CD4-positive, alpha-beta memory T cell (primary cell): ENCODE measurements at regions not wholly inside any gene's neighbourhood (a gene's known extent, or its start where the extent isn't known, plus 50 kb on each side); places are given as distances from the start of the nearest gene placed in this dataset.
"Not testable (repeated sequence)": the region's sequence is repeated elsewhere in the genome, so short reads cannot be mapped to it uniquely, and the experiment has no call there.

ENCODE experiments used
- CTCF ChIA-PET: fragments of 350-600 bp; sonication (Branson Sonifier 250); formaldehyde crosslinking; loops from one replicate; lab custom pipeline; 2021; ENCODE audit warnings: inconsistent platforms; ENCODE audit not compliant: partially characterized antibody; lab: Charles Lee
- POLR2A ChIA-PET: fragments of 350-600 bp; sonication (Branson Sonifier 250); formaldehyde crosslinking; loops from one replicate; lab custom pipeline; 2021; ENCODE audit not compliant: partially characterized antibody; lab: Charles Lee
- DNase-seq, 5 donors: peaks; one replicate each; pipeline versions ENCODE4 v3.0.0 to v3.0.0-alpha.2; 2020 to 2022; ENCODE audit warnings: mixed read lengths in 1 of 5
- H3K27ac ChIP-seq: one replicate; pipeline ENCODE4 v1.7.0; 2013; ENCODE audit warnings: low read depth, low read length
- H3K27me3 ChIP-seq: 2 replicates; pipeline ENCODE4 v1.7.0; 2013; ENCODE audit warnings: mild to moderate bottlenecking, low read length, moderate library complexity; ENCODE audit not compliant: insufficient read depth
- H3K36me3 ChIP-seq: 2 replicates; pipeline ENCODE4 v1.7.0; 2013; ENCODE audit warnings: mild to moderate bottlenecking, low read length, moderate library complexity; ENCODE audit not compliant: insufficient read depth
- H3K4me1 ChIP-seq: 2 replicates; pipeline ENCODE4 v1.7.0; 2013; ENCODE audit warnings: mild to moderate bottlenecking, low read length, moderate library complexity; ENCODE audit not compliant: insufficient read depth
- H3K4me3 ChIP-seq, 2 donors: one replicate each; pipeline ENCODE4 v1.7.0; 2013; ENCODE audit warnings: low read length in 2 of 2, mild to moderate bottlenecking in 1 of 2
- H3K9me3 ChIP-seq, 2 donors: one replicate each; pipeline ENCODE4 v1.7.0; 2013; ENCODE audit warnings: low read length in 2 of 2, control low read depth in 1 of 2; ENCODE audit not compliant: control insufficient read depth in 1 of 2
- H3K27ac Mint-ChIP-seq, 7 donors: one replicate each; pipeline ENCODE4 v1.8.0; 2020 to 2021; ENCODE audit warnings: mixed read lengths in 7 of 7, mild to moderate bottlenecking in 6 of 7, inconsistent platforms in 3 of 7, moderate library complexity in 3 of 7
- H3K27me3 Mint-ChIP-seq, 2 donors: one replicate each; pipeline ENCODE4 v1.8.0; 2020 to 2021; ENCODE audit warnings: mixed read lengths in 2 of 2
- H3K36me3 Mint-ChIP-seq, 2 donors: one replicate each; pipeline ENCODE4 v1.8.0; 2020 to 2021; ENCODE audit warnings: mixed read lengths in 2 of 2, inconsistent platforms in 1 of 2, mild to moderate bottlenecking in 1 of 2
- H3K4me1 Mint-ChIP-seq, 4 donors: one replicate each; pipeline ENCODE4 v1.8.0; 2020 to 2021; ENCODE audit warnings: mixed read lengths in 4 of 4, mild to moderate bottlenecking in 1 of 4
- H3K4me3 Mint-ChIP-seq, 8 donors: one replicate each; pipeline ENCODE4 v1.8.0; 2020 to 2021; ENCODE audit warnings: mixed read lengths in 8 of 8, mild to moderate bottlenecking in 7 of 8, moderate library complexity in 6 of 8, inconsistent platforms in 3 of 8
- H3K9me3 Mint-ChIP-seq, 8 donors: one replicate each; pipeline ENCODE4 v1.8.0; 2020 to 2021; ENCODE audit warnings: mixed read lengths in 8 of 8, mild to moderate bottlenecking in 5 of 8, inconsistent platforms in 3 of 8, moderate library complexity in 1 of 8
- intact Hi-C: fragments of 100-400 bp; cut with micrococcal nuclease; formaldehyde crosslinking; loops from one replicate; pipeline ENCODE4 v1.15.1; 2023

- POLR2A ChIA-PET, result no interaction called here
- CTCF ChIA-PET, result no interaction called here
Measured at GRCh38 chr13:91052876-91053275, 294.6 kb upstream of the MIR17HG start.

GRCh38 chr13:91053318-91054065 lies 294.0 kb upstream of the MIR17HG start:
- no peak for DNase-seq
- peaks cover 2 to 15% (median 3%) of the 10 kb centered on the region in 8 donors for H3K9me3 Mint-ChIP-seq
- no peak overlapping the region for H3K27ac ChIP-seq
- ChIA-PET CTCF (no interaction called here), POLR2A (no interaction called here)
- no peak overlapping the region for H3K4me3 ChIP-seq
- H3K9me3 ChIP-seq, result peaks cover 0 to 4% of the 10 kb centered on the region in 2 donors
- H3K27me3 Mint-ChIP-seq, result no peaks in the 10 kb centered on the region
- H3K4me3 Mint-ChIP-seq, result no peak overlapping the region
- H3K4me1 ChIP-seq, result no peaks in the 10 kb centered on the region
- H3K27ac Mint-ChIP-seq, result no peak overlapping the region
- no peaks in the 10 kb centered on the region for H3K27me3 ChIP-seq
- H3K36me3 ChIP-seq, result no peaks in the 10 kb centered on the region
- intact Hi-C loops, result no loop called here
- no peaks in the 10 kb centered on the region for H3K4me1 Mint-ChIP-seq
- H3K36me3 Mint-ChIP-seq, result no peaks in the 10 kb centered on the region

More at GRCh38 chr13:91052876-91053275, 294.6 kb upstream of the MIR17HG start:
- Mint-ChIP-seq H3K4me3 (no peak overlapping the region), H3K36me3 (no peaks in the 10 kb centered on the region), H3K27ac (no peak overlapping the region), H3K4me1 (no peaks in the 10 kb centered on the region), H3K27me3 (no peaks in the 10 kb centered on the region), H3K9me3 (peaks cover 2 to 11% (median 3%) of the 10 kb centered on the region in 8 donors)
- no peak for DNase-seq
- H3K36me3 ChIP-seq, result no peaks in the 10 kb centered on the region
- no peak overlapping the region for H3K4me3 ChIP-seq
- H3K27me3 ChIP-seq, result no peaks in the 10 kb centered on the region
- H3K4me1 ChIP-seq, result no peaks in the 10 kb centered on the region
- intact Hi-C loops, result no loop called here
- H3K9me3 ChIP-seq, result no peaks in the 10 kb centered on the region
- H3K27ac ChIP-seq, result no peak overlapping the region

- Histone ChIP-seq H3K36me3 (no peaks in the 10 kb centered on the region), H3K4me3 (no peak overlapping the region), H3K27me3 (no peaks in the 10 kb centered on the region), H3K27ac (no peak overlapping the region), H3K9me3 (peaks cover 0 to 4% of the 10 kb centered on the region in 2 donors), H3K4me1 (no peaks in the 10 kb centered on the region)
- H3K4me3 Mint-ChIP-seq, result no peak overlapping the region
- CTCF ChIA-PET, result no interaction called here
- no peaks in the 10 kb centered on the region for H3K4me1 Mint-ChIP-seq
- intact Hi-C loops, result no loop called here
- DNase-seq, result no peak
- POLR2A ChIA-PET, result no interaction called here
- no peaks in the 10 kb centered on the region for H3K36me3 Mint-ChIP-seq
- H3K9me3 Mint-ChIP-seq, result peaks cover 2 to 14% (median 6%) of the 10 kb centered on the region in 8 donors
- H3K27me3 Mint-ChIP-seq, result no peaks in the 10 kb centered on the region
- no peak overlapping the region for H3K27ac Mint-ChIP-seq
Measured at GRCh38 chr13:91054902-91055301, 292.6 kb upstream of the MIR17HG start.

- H3K36me3 Mint-ChIP-seq, result no peaks in the 10 kb centered on the region
- H3K36me3 ChIP-seq, result no peaks in the 10 kb centered on the region
- H3K4me1 Mint-ChIP-seq, result no peaks in the 10 kb centered on the region
- H3K9me3 Mint-ChIP-seq, result peaks cover 2 to 14% (median 5%) of the 10 kb centered on the region in 8 donors
- no peak for DNase-seq
- ChIA-PET POLR2A (no interaction called here), CTCF (no interaction called here)
- H3K27me3 Mint-ChIP-seq, result no peaks in the 10 kb centered on the region
- no peaks in the 10 kb centered on the region for H3K27me3 ChIP-seq
- H3K4me3 Mint-ChIP-seq, result no peak overlapping the region
- H3K4me3 ChIP-seq, result no peak overlapping the region
- intact Hi-C loops, result no loop called here
- no peak overlapping the region for H3K27ac ChIP-seq
- H3K27ac Mint-ChIP-seq, result no peak overlapping the region
- H3K9me3 ChIP-seq, result peaks cover 0 to 4% of the 10 kb centered on the region in 2 donors
- H3K4me1 ChIP-seq, result no peaks in the 10 kb centered on the region
Measured at GRCh38 chr13:91056746-91057145, 290.7 kb upstream of the MIR17HG start.

GRCh38 chr13:91057507-91057906 lies 290.0 kb upstream of the MIR17HG start:
- H3K36me3 ChIP-seq, H3K4me3 Mint-ChIP-seq, H3K27ac ChIP-seq, H3K27me3 Mint-ChIP-seq, H3K4me1 ChIP-seq, POLR2A ChIA-PET, H3K4me1 Mint-ChIP-seq, H3K27ac Mint-ChIP-seq, H3K4me3 ChIP-seq, CTCF ChIA-PET, intact Hi-C loops, H3K36me3 Mint-ChIP-seq, DNase-seq, H3K9me3 ChIP-seq, H3K27me3 ChIP-seq: not testable (repeated sequence)
- H3K9me3 Mint-ChIP-seq, result peaks cover 2 to 14% (median 5%) of the 10 kb centered on the region in 8 donors

- Mint-ChIP-seq H3K4me3 (no peak overlapping the region), H3K27ac (no peak overlapping the region), H3K4me1 (no peaks in the 10 kb centered on the region), H3K9me3 (peaks cover 2 to 14% (median 5%) of the 10 kb centered on the region in 8 donors), H3K27me3 (no peaks in the 10 kb centered on the region), H3K36me3 (no peaks in the 10 kb centered on the region)
- H3K4me3 ChIP-seq, result no peak overlapping the region
- no peaks in the 10 kb centered on the region for H3K36me3 ChIP-seq
- CTCF ChIA-PET, result no interaction called here
- DNase-seq, result no peak
- intact Hi-C loops, result no loop called here
- H3K27me3 ChIP-seq, result no peaks in the 10 kb centered on the region
- POLR2A ChIA-PET, result no interaction called here
- peaks cover 0 to 4% of the 10 kb centered on the region in 2 donors for H3K9me3 ChIP-seq
- H3K27ac ChIP-seq, result no peak overlapping the region
- no peaks in the 10 kb centered on the region for H3K4me1 ChIP-seq
Measured at GRCh38 chr13:91058066-91058465, 289.4 kb upstream of the MIR17HG start.

GRCh38 chr13:91058919-91059318 lies 288.6 kb upstream of the MIR17HG start:
- intact Hi-C loops, result no loop called here
- no peak overlapping the region for H3K4me3 Mint-ChIP-seq
- Histone ChIP-seq H3K4me1 (no peaks in the 10 kb centered on the region), H3K27me3 (no peaks in the 10 kb centered on the region), H3K36me3 (no peaks in the 10 kb centered on the region), H3K27ac (no peak overlapping the region), H3K4me3 (no peak overlapping the region), H3K9me3 (peaks cover 0 to 4% of the 10 kb centered on the region in 2 donors)
- H3K36me3 Mint-ChIP-seq, result no peaks in the 10 kb centered on the region
- H3K9me3 Mint-ChIP-seq, result peaks cover 0 to 14% (median 5%) of the 10 kb centered on the region in 8 donors
- no peak for DNase-seq
- H3K27me3 Mint-ChIP-seq, result no peaks in the 10 kb centered on the region
- POLR2A ChIA-PET, result no interaction called here
- no peaks in the 10 kb centered on the region for H3K4me1 Mint-ChIP-seq
- H3K27ac Mint-ChIP-seq, result no peak overlapping the region
- CTCF ChIA-PET, result no interaction called here
